Suprapubic skin (tissue), 4 donors: ENCODE measurements at regions not wholly inside any gene's neighbourhood (a gene's known extent, or its start where the extent isn't known, plus 50 kb on each side); places are given as distances from the start of the nearest gene placed in this dataset.

Source experiments
- CTCF ChIP-seq, 2 donors: fragments of 200-600 bp in 1 of 2; fragments of 450-650 bp in 1 of 2; sonication (generic) in 1 of 2; IDR thresholded peaks; one replicate each; pipeline ENCODE4 v1.5.1; 2016 to 2019; ENCODE audit warnings: antibody characterized with exemption in 2 of 2, mild to moderate bottlenecking in 1 of 2, moderate library complexity in 1 of 2
- EP300 ChIP-seq: sonication (generic); formaldehyde crosslinking; IDR thresholded peaks from one replicate; pipeline ENCODE4 v1.6.1; 2017; ENCODE audit warnings: antibody characterized with exemption
- POLR2A ChIP-seq, 2 donors: fragments of 450-650 bp; IDR thresholded peaks; one replicate each; pipeline ENCODE4 v1.6.1; 2017; ENCODE audit warnings: antibody characterized with exemption in 2 of 2, mild to moderate bottlenecking in 2 of 2, moderate library complexity in 2 of 2
- POLR2AphosphoS5 ChIP-seq, 3 donors: sonication (generic); formaldehyde crosslinking; IDR thresholded peaks; one replicate each; pipeline ENCODE4 v1.6.1; 2017; ENCODE audit warnings: antibody characterized with exemption in 3 of 3

GRCh38 chr10:110401401-110402076 lies 96.2 kb upstream of the DUSP5 start:
- no peak for TF ChIP-seq POLR2AphosphoS5 (IDR thresholded peaks at IDR 0.05)
- TF ChIP-seq CTCF (IDR thresholded peaks at IDR 0.05) = no peak
- no peak for TF ChIP-seq POLR2A (IDR thresholded peaks at IDR 0.05)
- TF ChIP-seq EP300 = no peak
